Transverse colon (tissue), 4 donors: ENCODE measurements at regions not wholly inside any gene's neighbourhood (a gene's known extent, or its start where the extent isn't known, plus 50 kb on each side); places are given as distances from the start of the nearest gene placed in this dataset.

Experiments used
- CTCF ChIP-seq, 5 experiments: fragments of 200-600 bp in 3 of 5; fragments of 450-650 bp in 2 of 5; sonication (generic) in 3 of 5; IDR thresholded peaks; 1 replicate in 2 of 5; 2 replicates in 3 of 5; pipeline ENCODE4 v1.5.1; 2016 to 2017; ENCODE audit warnings: antibody characterized with exemption in 5 of 5, inconsistent platforms in 3 of 5, mild to moderate bottlenecking in 2 of 5, moderate library complexity in 1 of 5
- POLR2AphosphoS5 ChIP-seq, 3 donors: sonication (generic); formaldehyde crosslinking; IDR thresholded peaks; one replicate each; pipeline ENCODE4 v1.6.1; 2016; ENCODE audit warnings: antibody characterized with exemption in 3 of 3

GRCh38 chr10:128382225-128382624 lies 256.0 kb upstream of the MKI67 start:
- TF ChIP-seq POLR2AphosphoS5 (IDR thresholded peaks at IDR 0.05): no peak
- no peak for TF ChIP-seq CTCF (IDR thresholded peaks at IDR 0.05)
